ENCODE measurements at regions not wholly inside any gene's neighbourhood (a gene's known extent, or its start where the extent isn't known, plus 50 kb on each side); places are given as distances from the start of the nearest gene placed in this dataset.

GRCh38 chr10:24153031-24153430 is 55.9 kb upstream of the KIAA1217 start:
- no peak for TF ChIP-seq CTCF (IDR thresholded peaks at IDR 0.05; ENCODE audit: low read depth, low read length)
- no peak for TF ChIP-seq EZH2phosphoT487 (IDR thresholded peaks at IDR 0.05; ENCODE audit: low read depth)
